H1 (cell line): ENCODE measurements at regions not wholly inside any gene's neighbourhood (a gene's known extent, or its start where the extent isn't known, plus 50 kb on each side); places are given as distances from the start of the nearest gene placed in this dataset.

ENCODE experiments used
- CTCF ChIA-PET: fragments of 300-600 bp; sonication (Branson Sonifier 250); formaldehyde crosslinking; loops from one replicate; lab custom pipeline; 2021; ENCODE audit not compliant: partially characterized antibody; lab: Charles Lee
- POLR2A ChIA-PET: fragments of 300-600 bp; sonication (Branson Sonifier 250); formaldehyde crosslinking; loops from one replicate; lab custom pipeline; 2021; ENCODE audit warnings: inconsistent platforms; ENCODE audit not compliant: partially characterized antibody; lab: Charles Lee
- DNase-seq, 2 experiments: peaks; one replicate each; pipeline versions ENCODE4 v3.0.0 to v3.0.0-alpha.2; 2010 to 2022; ENCODE audit warnings: low spot score in 2 of 2, low read depth in 1 of 2, mixed read lengths in 1 of 2
- FAIRE-seq: peaks from 2 replicates; lab custom pipeline; 2011; peaks lifted over from hg19 to GRCh38; lab: Jason Lieb, UNC
- H2AFZ ChIP-seq: 2 replicates; pipeline ENCODE4 v1.8.1; 2012; ENCODE audit warnings: low read length, inconsistent platforms
- H2AK5ac ChIP-seq: 2 replicates; pipeline ENCODE4 v1.6.1; 2013; ENCODE audit warnings: low read depth, low read length
- H2BK120ac ChIP-seq: replicated peaks from 2 replicates; pipeline ENCODE3; 2013; ENCODE audit warnings: low read depth, low read length, inconsistent platforms
- H2BK12ac ChIP-seq: 2 replicates; pipeline ENCODE4 v1.6.1; 2013; ENCODE audit warnings: low read depth, low read length
- H2BK15ac ChIP-seq: 2 replicates; pipeline ENCODE4 v1.6.1; 2013; ENCODE audit warnings: low read length
- H2BK20ac ChIP-seq: 2 replicates; pipeline ENCODE4 v1.6.1; 2013; ENCODE audit warnings: low read length
- H2BK5ac ChIP-seq: 2 replicates; pipeline ENCODE4 v1.6.1; 2013; ENCODE audit warnings: low read depth, low read length
- H3K14ac ChIP-seq: 2 replicates; pipeline ENCODE4 v1.6.1; 2013; ENCODE audit warnings: inconsistent platforms; ENCODE audit not compliant: insufficient read length
- H3K18ac ChIP-seq: 2 replicates; pipeline ENCODE4 v1.6.1; 2013; ENCODE audit warnings: low read length; ENCODE audit errors: extremely low read depth
- H3K23ac ChIP-seq: 2 replicates; pipeline ENCODE4 v1.6.1; 2013; ENCODE audit warnings: inconsistent platforms; ENCODE audit not compliant: insufficient read length
- H3K23me2 ChIP-seq: 2 replicates; pipeline ENCODE4 v1.6.1; 2013; ENCODE audit warnings: low read depth, low read length
- H3K27ac ChIP-seq: 2 replicates; pipeline ENCODE4 v1.6.1; 2011; ENCODE audit warnings: low read depth, low read length, inconsistent platforms
- H3K27me3 ChIP-seq, 4 experiments: replicated peaks in 1 of 4; 1 replicate in 1 of 4; 2 replicates in 3 of 4; pipeline versions ENCODE4 v1.6.1 to v1.8.1; 2011 to 2013; ENCODE audit warnings: low read length in 3 of 4, mild to moderate bottlenecking in 3 of 4, inconsistent platforms in 2 of 4, mixed read lengths in 2 of 4, moderate library complexity in 1 of 4; ENCODE audit not compliant: control insufficient read depth in 3 of 4, insufficient read depth in 3 of 4; ENCODE audit errors: extremely low read depth in 1 of 4
- H3K36me3 ChIP-seq, 4 experiments: 2 replicates each; pipeline versions ENCODE4 v1.6.1 to v1.8.1; 2011 to 2013; ENCODE audit warnings: mild to moderate bottlenecking in 4 of 4, low read length in 3 of 4, moderate library complexity in 2 of 4, control low read depth in 1 of 4, inconsistent platforms in 1 of 4; ENCODE audit not compliant: insufficient read depth in 4 of 4, control insufficient read depth in 2 of 4
- H3K4ac ChIP-seq: replicated peaks from 2 replicates; pipeline ENCODE3; 2013; ENCODE audit warnings: low read length, low read depth, mixed read lengths, inconsistent platforms; ENCODE audit not compliant: insufficient read length
- H3K4me1 ChIP-seq, 4 experiments: replicated peaks in 1 of 4; 1 replicate in 1 of 4; 2 replicates in 3 of 4; pipeline versions ENCODE4 v1.6.1 to v1.8.1; 2011 to 2013; ENCODE audit warnings: low read length in 3 of 4, inconsistent platforms in 2 of 4, mixed read lengths in 1 of 4; ENCODE audit not compliant: insufficient read depth in 4 of 4, control insufficient read depth in 3 of 4
- H3K4me2 ChIP-seq, 2 experiments: 2 replicates each; pipeline versions ENCODE4 v1.6.1 to v1.8.1; 2011 to 2013; ENCODE audit warnings: low read depth in 2 of 2, low read length in 2 of 2, control low read depth in 1 of 2, inconsistent platforms in 1 of 2, mild to moderate bottlenecking in 1 of 2; ENCODE audit not compliant: insufficient read depth in 1 of 2
- H3K4me3 ChIP-seq, 4 experiments: fragments of 200-600, 300-600 bp in 1 of 4; sonication (generic), shearing (Covaris generic), sonication (Bioruptor Twin) in 1 of 4; 2 replicates each; pipeline versions ENCODE4 v1.5.1 to v1.8.1; 2011 to 2016; ENCODE audit warnings: low read length in 4 of 4, low read depth in 3 of 4, control low read depth in 2 of 4, inconsistent platforms in 2 of 4, mild to moderate bottlenecking in 2 of 4, mixed read lengths in 1 of 4, moderate library complexity in 1 of 4; ENCODE audit not compliant: insufficient read depth in 2 of 4; ENCODE audit errors: extremely low read depth in 1 of 4
- H3K56ac ChIP-seq: replicated peaks from 2 replicates; pipeline ENCODE3; 2013; ENCODE audit warnings: low read depth, mild to moderate bottlenecking, mixed read lengths, low read length, inconsistent platforms; ENCODE audit not compliant: insufficient read length
- H3K79me1 ChIP-seq: 2 replicates; pipeline ENCODE4 v1.6.1; 2013; ENCODE audit warnings: low read depth, low read length, control low read depth
- H3K79me2 ChIP-seq, 2 experiments: 2 replicates each; pipeline versions ENCODE4 v1.6.1 to v1.8.1; 2012 to 2013; ENCODE audit warnings: low read length in 2 of 2, mild to moderate bottlenecking in 2 of 2, inconsistent platforms in 1 of 2; ENCODE audit not compliant: insufficient read depth in 2 of 2, control insufficient read depth in 1 of 2
- H3K9ac ChIP-seq, 4 experiments: replicated peaks in 1 of 4; 1 replicate in 1 of 4; 2 replicates in 3 of 4; pipeline versions ENCODE4 v1.6.1 to v1.8.1; 2011 to 2013; ENCODE audit warnings: low read depth in 3 of 4, low read length in 3 of 4, control low read depth in 2 of 4, mild to moderate bottlenecking in 2 of 4, moderate library complexity in 2 of 4, inconsistent platforms in 1 of 4; ENCODE audit errors: extremely low read depth in 1 of 4
- H3K9me3 ChIP-seq, 2 experiments: 2 replicates each; pipeline versions ENCODE4 v1.6.1 to v1.8.1; 2012 to 2013; ENCODE audit warnings: mild to moderate bottlenecking in 2 of 2, moderate library complexity in 2 of 2, control low read depth in 1 of 2, inconsistent platforms in 1 of 2, low read depth in 1 of 2, low read length in 1 of 2, mixed read lengths in 1 of 2; ENCODE audit not compliant: insufficient read depth in 2 of 2
- H4K20me1 ChIP-seq, 2 experiments: replicated peaks in 1 of 2; 2 replicates each; pipeline versions ENCODE3 to v1.8.1; 2011 to 2013; ENCODE audit warnings: inconsistent platforms in 2 of 2, low read length in 2 of 2, mild to moderate bottlenecking in 1 of 2; ENCODE audit not compliant: insufficient read depth in 2 of 2, control insufficient read depth in 1 of 2
- H4K5ac ChIP-seq: 2 replicates; pipeline ENCODE4 v1.6.1; 2013; ENCODE audit warnings: low read length, low read depth, mixed read lengths, inconsistent platforms; ENCODE audit not compliant: insufficient read length
- H4K8ac ChIP-seq: 2 replicates; pipeline ENCODE4 v1.8.0; 2013; ENCODE audit warnings: mild to moderate bottlenecking, moderate library complexity, low read length, inconsistent platforms; ENCODE audit not compliant: insufficient read depth; ENCODE audit errors: extremely low read depth
- H4K91ac ChIP-seq: replicated peaks from 2 replicates; pipeline ENCODE3; 2013; ENCODE audit warnings: low read length, mixed read lengths, inconsistent platforms; ENCODE audit not compliant: insufficient read length
- FOSL1 ChIP-seq: IDR thresholded peaks from 2 replicates; pipeline ENCODE4 v1.6.1; 2011; ENCODE audit warnings: mild to moderate bottlenecking, low read depth, low read length, moderate library complexity; ENCODE audit not compliant: insufficient read depth
- GABPA ChIP-seq: IDR thresholded peaks from 2 replicates; pipeline ENCODE4 v1.6.1; 2011; ENCODE audit warnings: mild to moderate bottlenecking, low read length, moderate library complexity, borderline replicate concordance; ENCODE audit not compliant: insufficient read depth
- GTF2F1 ChIP-seq: IDR thresholded peaks from 2 replicates; pipeline ENCODE4 v1.6.1; 2012; ENCODE audit warnings: low read depth, low read length, improper control_type of control experiment, borderline replicate concordance
- HDAC2 ChIP-seq, 2 experiments: fragments of 300-600 bp in 1 of 2; sonication (generic) in 1 of 2; IDR thresholded peaks; 2 replicates each; pipeline ENCODE4 v1.6.1; 2011 to 2012; ENCODE audit warnings: low read depth in 2 of 2, low read length in 2 of 2, mild to moderate bottlenecking in 2 of 2, moderate library complexity in 2 of 2, borderline replicate concordance in 1 of 2, inconsistent platforms in 1 of 2
- NANOG ChIP-seq: IDR thresholded peaks from 2 replicates; pipeline ENCODE4 v1.6.1; 2011; ENCODE audit warnings: low read length, low read depth, mild to moderate bottlenecking, inconsistent platforms; ENCODE audit not compliant: insufficient read depth, poor library complexity, severe bottlenecking
- POU5F1 ChIP-seq: IDR thresholded peaks from 2 replicates; pipeline ENCODE4 v1.6.1; 2011; ENCODE audit warnings: low read depth, mild to moderate bottlenecking, low read length, moderate library complexity
- RBBP5 ChIP-seq: IDR thresholded peaks from 2 replicates; pipeline ENCODE4 v1.7.1; 2012; ENCODE audit warnings: low read depth, mild to moderate bottlenecking, inconsistent platforms, low read length, moderate library complexity, borderline replicate concordance
- SIN3A ChIP-seq, 2 experiments: IDR thresholded peaks in 1 of 2; conservative IDR thresholded peaks in 1 of 2; 2 replicates each; pipeline ENCODE4 v1.6.1; 2011 to 2012; ENCODE audit warnings: low read length in 2 of 2, improper control_type of control experiment in 1 of 2, low read depth in 1 of 2, mild to moderate bottlenecking in 1 of 2
- WGBS, 2 experiments: shearing (Covaris generic) in 1 of 2; methylation state at CpG; one replicate each; pipeline versions ENCODE4 v1.1.6 to v1.1.7; 2013 to 2015; ENCODE audit warnings: low lambda C conversion rate in 2 of 2, mixed read lengths in 2 of 2, inconsistent platforms in 1 of 2, low coverage in 1 of 2, missing lambda C conversion rate in 1 of 2; ENCODE audit not compliant: insufficient replicate concordance in 2 of 2, insufficient coverage in 1 of 2, insufficient read length in 1 of 2; ENCODE audit errors: extremely low coverage in 1 of 2, missing lambda C conversion rate in 1 of 2; 5-methylcytosine and 5-hydroxymethylcytosine counted together
- TF ChIP-seq, protein P1 (sequence below): IDR thresholded peaks from 2 replicates; pipeline ENCODE4 v1.6.1; 2011; ENCODE audit warnings: low read length, improper control_type of control experiment

DNA sequence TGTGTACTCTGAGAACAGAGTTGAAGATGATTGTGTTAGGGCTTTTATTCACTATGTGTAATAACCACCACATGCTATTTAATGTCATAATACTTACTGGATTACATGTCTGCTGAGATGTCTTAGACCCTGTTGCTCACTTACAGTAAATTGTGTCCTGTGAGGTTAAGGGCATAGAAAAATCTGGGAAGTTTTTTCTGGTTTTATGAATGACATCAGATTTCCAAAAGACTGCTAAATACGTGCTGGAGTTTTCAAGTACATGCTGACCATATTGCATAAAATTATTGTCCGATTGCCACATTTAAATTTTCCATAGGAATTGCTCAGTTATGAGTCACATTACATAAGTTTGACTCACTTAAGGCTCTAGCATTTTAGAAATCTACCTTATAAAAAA is 96.7 kb upstream of the COL5A2 start:
- CTCF ChIA-PET: no interaction called here
- WGBS, 2 experiments: 89% methylated on average over 2 of the region's 2 CpGs; no CpG with 5 or more reads in 1 of the 2 experiments
- Histone ChIP-seq H3K18ac (no peak overlapping the region), H3K14ac (no peak overlapping the region), H2BK5ac (no peak overlapping the region), H3K27ac (no peak overlapping the region), H2BK20ac (no peak overlapping the region), H3K23ac (no peak overlapping the region), H2BK12ac (no peak overlapping the region), H2BK120ac (no peak overlapping the region), H4K8ac (no peak overlapping the region), H2AK5ac (no peak overlapping the region), H2AFZ (no peak overlapping the region), H3K56ac (no peak overlapping the region), H3K23me2 (no peaks in the 10 kb centered on the region), H3K4me1 (no peaks in the 10 kb centered on the region), H3K27me3 (no peaks in the 10 kb centered on the region), H3K79me1 (no peaks in the 10 kb centered on the region), H3K36me3 (no peaks in the 10 kb centered on the region), H3K4ac (no peak overlapping the region), H3K79me2 (no peaks in the 10 kb centered on the region), H3K4me2 (no peak overlapping the region), H3K4me3 (no peak overlapping the region), H3K9me3 (no peaks in the 10 kb centered on the region), H4K20me1 (no peaks in the 10 kb centered on the region), H4K91ac (no peak overlapping the region), H3K9ac (no peak overlapping the region)
- POLR2A ChIA-PET: no interaction called here
- DNase-seq: no peak
- FAIRE-seq: no peak
- TF ChIP-seq GABPA: no peak
- TF ChIP-seq POU5F1: no peak
- no peak for TF ChIP-seq RBBP5
- TF ChIP-seq NANOG: no peak
- no peak for TF ChIP-seq SIN3A (conservative IDR thresholded peaks at IDR 0.05 in 1 of 2, IDR thresholded peaks at IDR 0.05 in 1 of 2; ENCODE audit: low read depth in 1 of 2, low read length in 2 of 2)
- TF ChIP-seq GTF2F1: no peak
- no peak for TF ChIP-seq HDAC2 (IDR thresholded peaks at IDR 0.05; ENCODE audit: borderline replicate concordance in 1 of 2, low read depth in 2 of 2, low read length in 2 of 2)
- TF ChIP-seq, protein P1, sequence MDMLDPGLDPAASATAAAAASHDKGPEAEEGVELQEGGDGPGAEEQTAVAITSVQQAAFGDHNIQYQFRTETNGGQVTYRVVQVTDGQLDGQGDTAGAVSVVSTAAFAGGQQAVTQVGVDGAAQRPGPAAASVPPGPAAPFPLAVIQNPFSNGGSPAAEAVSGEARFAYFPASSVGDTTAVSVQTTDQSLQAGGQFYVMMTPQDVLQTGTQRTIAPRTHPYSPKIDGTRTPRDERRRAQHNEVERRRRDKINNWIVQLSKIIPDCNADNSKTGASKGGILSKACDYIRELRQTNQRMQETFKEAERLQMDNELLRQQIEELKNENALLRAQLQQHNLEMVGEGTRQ: no peak
- TF ChIP-seq FOSL1: no peak
- TF ChIP-seq, all 59 proteins: peak for 0
- H4K5ac ChIP-seq: no peak overlapping the region
- no peak overlapping the region for H2BK15ac ChIP-seq
